HFFc6 (cell line): ENCODE measurements at regions not wholly inside any gene's neighbourhood (a gene's known extent, or its start where the extent isn't known, plus 50 kb on each side); places are given as distances from the start of the nearest gene placed in this dataset.

ENCODE experiments used
- DNase-seq: peaks from one replicate; pipeline ENCODE4 v3.0.0-alpha.2; 2018
- H3K27ac Mint-ChIP-seq: 2 replicates; pipeline ENCODE4 v1.8.0; 2020; ENCODE audit warnings: mild to moderate bottlenecking, mixed read lengths
- H3K27me3 Mint-ChIP-seq: 2 replicates; pipeline ENCODE4 v1.8.0; 2021; ENCODE audit warnings: mild to moderate bottlenecking, moderate library complexity, mixed read lengths; ENCODE audit not compliant: insufficient read depth
- H3K36me3 Mint-ChIP-seq: 2 replicates; pipeline ENCODE4 v1.8.0; 2021; ENCODE audit warnings: low read depth, mixed read lengths
- H3K4me1 Mint-ChIP-seq: 2 replicates; pipeline ENCODE4 v1.8.0; 2020; ENCODE audit warnings: low read depth, mixed read lengths
- H3K4me3 Mint-ChIP-seq: 2 replicates; pipeline ENCODE4 v1.8.0; 2020; ENCODE audit warnings: mild to moderate bottlenecking, moderate library complexity, mixed read lengths
- H3K9me3 Mint-ChIP-seq: 2 replicates; pipeline ENCODE4 v1.8.0; 2020; ENCODE audit warnings: mild to moderate bottlenecking, mixed read lengths
- TF ChIP-seq, protein P1 (sequence below): fragments of 200-600 bp; sonication (generic); IDR thresholded peaks from 2 replicates; pipeline ENCODE4 v1.5.0; 2021; ENCODE audit warnings: antibody characterized with exemption, mild to moderate bottlenecking

DNA sequence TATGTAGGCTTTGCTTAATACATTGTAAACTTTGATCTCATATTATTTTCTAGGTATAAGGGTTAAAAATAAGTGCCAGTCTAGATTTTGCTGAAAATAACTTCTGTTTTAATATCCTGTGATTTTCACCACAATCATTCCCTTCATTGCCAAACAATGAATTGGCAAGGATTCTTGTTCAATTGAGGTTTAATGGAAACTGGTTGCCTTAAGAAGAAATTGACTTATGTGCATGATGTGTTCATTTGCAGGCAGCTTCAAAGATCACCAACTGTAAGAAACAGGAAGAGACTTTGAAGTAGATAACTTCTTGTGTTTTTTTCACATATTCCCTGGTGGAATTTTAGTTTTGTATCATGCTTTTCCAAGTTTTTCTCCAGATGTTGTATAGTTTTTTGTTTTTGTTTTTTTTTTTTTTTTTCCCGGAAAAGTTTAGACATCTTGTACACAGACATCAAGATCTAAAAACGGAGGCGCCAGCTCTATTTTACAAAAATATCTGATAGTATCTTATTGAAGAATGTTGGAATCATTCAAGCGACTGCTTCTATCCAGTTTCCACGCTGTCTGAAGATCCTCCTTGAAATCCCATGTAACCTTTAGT is 108.3 kb downstream of the POSTN start:
- TF ChIP-seq, protein P1, sequence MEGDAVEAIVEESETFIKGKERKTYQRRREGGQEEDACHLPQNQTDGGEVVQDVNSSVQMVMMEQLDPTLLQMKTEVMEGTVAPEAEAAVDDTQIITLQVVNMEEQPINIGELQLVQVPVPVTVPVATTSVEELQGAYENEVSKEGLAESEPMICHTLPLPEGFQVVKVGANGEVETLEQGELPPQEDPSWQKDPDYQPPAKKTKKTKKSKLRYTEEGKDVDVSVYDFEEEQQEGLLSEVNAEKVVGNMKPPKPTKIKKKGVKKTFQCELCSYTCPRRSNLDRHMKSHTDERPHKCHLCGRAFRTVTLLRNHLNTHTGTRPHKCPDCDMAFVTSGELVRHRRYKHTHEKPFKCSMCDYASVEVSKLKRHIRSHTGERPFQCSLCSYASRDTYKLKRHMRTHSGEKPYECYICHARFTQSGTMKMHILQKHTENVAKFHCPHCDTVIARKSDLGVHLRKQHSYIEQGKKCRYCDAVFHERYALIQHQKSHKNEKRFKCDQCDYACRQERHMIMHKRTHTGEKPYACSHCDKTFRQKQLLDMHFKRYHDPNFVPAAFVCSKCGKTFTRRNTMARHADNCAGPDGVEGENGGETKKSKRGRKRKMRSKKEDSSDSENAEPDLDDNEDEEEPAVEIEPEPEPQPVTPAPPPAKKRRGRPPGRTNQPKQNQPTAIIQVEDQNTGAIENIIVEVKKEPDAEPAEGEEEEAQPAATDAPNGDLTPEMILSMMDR, result no peak

DNA sequence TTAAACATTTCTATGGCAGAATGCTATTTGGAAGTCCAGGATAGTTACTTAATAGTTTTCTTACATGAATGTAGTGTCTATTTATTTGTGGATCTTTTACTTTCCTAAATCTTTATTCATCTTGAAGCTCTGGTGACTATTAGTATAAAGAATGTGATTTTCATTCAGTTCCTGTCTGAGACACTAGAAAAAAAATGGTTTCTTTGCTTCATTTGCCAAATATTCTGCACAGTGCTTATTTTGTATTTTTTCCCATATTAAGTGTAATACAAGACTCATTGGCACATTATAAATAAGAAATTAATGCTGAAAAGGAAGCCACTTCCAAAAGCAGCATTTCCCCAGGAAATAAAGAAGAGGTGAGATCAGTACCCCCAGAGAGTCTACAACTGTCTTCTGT is 109.8 kb downstream of the POSTN start:
- H3K4me1 Mint-ChIP-seq, result peaks cover 88% of the 10 kb centered on the region
- H3K27me3 Mint-ChIP-seq, result no peaks in the 10 kb centered on the region; the same call in 1 of the 2 replicates
- H3K36me3 Mint-ChIP-seq, result no peaks in the 10 kb centered on the region
- no peak overlapping the region for H3K4me3 Mint-ChIP-seq
- peak overlapping the region; percentile 77; the same call in 1 of the 2 replicates for H3K27ac Mint-ChIP-seq
- no peak for DNase-seq
- TF ChIP-seq, protein P1, result no peak
- H3K9me3 Mint-ChIP-seq, result no peaks in the 10 kb centered on the region

More for the DNA sequence above, 108.3 kb downstream of the POSTN start:
- Mint-ChIP-seq H3K9me3 (no peaks in the 10 kb centered on the region), H3K4me3 (peak overlapping the region; percentile 7; the same call in 1 of the 2 replicates), H3K4me1 (peaks cover 95% of the 10 kb centered on the region), H3K27ac (peak overlapping the region; percentile 77), H3K27me3 (no peaks in the 10 kb centered on the region; the same call in 1 of the 2 replicates), H3K36me3 (no peaks in the 10 kb centered on the region)
- DNase-seq, result no peak

DNA sequence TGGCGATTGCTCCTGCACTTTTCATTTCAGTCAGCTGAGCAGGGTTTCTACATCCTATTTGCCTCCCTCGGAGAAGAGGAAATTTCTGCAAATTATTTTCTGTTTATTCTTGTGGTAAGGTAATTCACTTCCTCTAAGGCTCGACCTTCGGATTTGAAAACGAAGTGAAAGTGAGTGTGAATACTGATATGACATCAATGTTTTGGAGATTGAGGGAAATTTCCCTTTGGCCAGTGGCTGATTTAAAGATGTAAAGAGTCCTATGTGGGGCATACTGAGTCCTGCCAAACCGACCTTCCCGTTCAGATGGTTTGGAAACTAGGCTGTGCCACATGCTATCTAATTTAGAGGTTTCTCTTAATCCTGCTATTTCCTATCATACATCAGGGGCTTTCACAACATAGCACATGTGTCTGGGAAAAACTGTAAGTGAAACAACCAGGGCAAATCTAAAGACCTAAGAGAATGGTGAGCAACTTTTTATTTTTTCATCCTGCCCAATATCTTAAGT is 112.3 kb downstream of the POSTN start:
- TF ChIP-seq, protein P1, result no peak
- H3K9me3 Mint-ChIP-seq, result no peaks in the 10 kb centered on the region
- H3K27me3 Mint-ChIP-seq, result no peaks in the 10 kb centered on the region; the same call in 1 of the 2 replicates
- H3K27ac Mint-ChIP-seq, result no peak overlapping the region
- H3K4me3 Mint-ChIP-seq, result no peak overlapping the region
- DNase-seq, result no peak
- no peaks in the 10 kb centered on the region for H3K36me3 Mint-ChIP-seq
- peaks cover 75% of the 10 kb centered on the region for H3K4me1 Mint-ChIP-seq

DNA sequence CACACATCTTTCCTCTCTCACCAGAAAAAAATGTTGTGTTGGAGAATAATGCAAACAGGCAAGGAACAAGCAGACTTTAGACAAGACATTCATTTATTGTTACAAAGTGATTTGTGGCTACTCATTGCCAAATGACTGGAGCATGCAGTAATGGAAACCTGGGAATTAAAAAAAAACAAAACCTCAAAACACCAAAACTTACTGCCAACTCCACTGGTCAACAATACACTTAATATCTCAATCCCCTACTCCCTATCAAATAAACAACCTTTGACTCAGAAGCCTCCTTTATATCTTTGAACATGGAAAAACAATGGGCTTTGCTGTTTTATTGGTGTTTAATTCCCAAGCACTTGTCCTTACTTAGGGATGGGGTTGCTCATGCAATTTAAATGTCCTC is 112.8 kb downstream of the POSTN start:
- Mint-ChIP-seq H3K4me1 (peaks cover 75% of the 10 kb centered on the region), H3K27ac (no peak overlapping the region), H3K9me3 (no peaks in the 10 kb centered on the region), H3K4me3 (no peak overlapping the region), H3K27me3 (no peaks in the 10 kb centered on the region; the same call in 1 of the 2 replicates), H3K36me3 (no peaks in the 10 kb centered on the region)
- no peak for DNase-seq
- TF ChIP-seq, protein P1, result no peak

DNA sequence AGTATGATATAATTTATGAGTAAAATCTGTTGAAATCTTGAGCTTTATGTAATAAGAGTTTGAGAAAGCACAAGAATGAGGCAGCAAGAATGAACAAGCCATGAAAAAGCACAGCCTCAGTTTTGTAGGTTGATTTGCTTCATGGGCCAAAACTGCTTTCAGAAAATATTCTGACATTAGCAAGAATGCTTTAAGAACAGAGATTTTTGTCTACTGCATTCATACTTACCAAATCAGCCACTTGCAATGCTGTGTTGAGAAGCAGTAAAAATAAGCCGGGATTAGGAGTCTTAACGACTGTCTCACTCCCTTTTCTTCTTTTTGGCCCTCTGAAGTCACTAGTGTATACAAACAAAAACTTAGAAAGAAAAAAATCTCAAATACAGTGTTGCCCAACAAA is 114.5 kb downstream of the POSTN start:
- no peaks in the 10 kb centered on the region for H3K36me3 Mint-ChIP-seq
- H3K9me3 Mint-ChIP-seq, result no peaks in the 10 kb centered on the region
- no peak overlapping the region for H3K4me3 Mint-ChIP-seq
- peak; percentile 30 for DNase-seq
- TF ChIP-seq, protein P1, result no peak
- no peaks in the 10 kb centered on the region; the same call in 1 of the 2 replicates for H3K27me3 Mint-ChIP-seq
- peak overlapping the region; percentile 57; the same call in 1 of the 2 replicates for H3K27ac Mint-ChIP-seq
- H3K4me1 Mint-ChIP-seq, result peaks cover 75% of the 10 kb centered on the region
